GM12878 (cell line): ENCODE measurements at regions not wholly inside any gene's neighbourhood (a gene's known extent, or its start where the extent isn't known, plus 50 kb on each side); places are given as distances from the start of the nearest gene placed in this dataset.

Experiments
- ATAC-seq: fragments of 200-7000 bp; cut with Tn5 transposase; 3 replicates; pipeline ENCODE4 v1.9.1; 2020; ENCODE audit warnings: mild to moderate bottlenecking, moderate library complexity
- BruUV-seq: library from RNA; stranded (reverse); fragments of 400-500 nt; replicated peaks from 2 replicates; lab custom pipeline; 2021; lab: Mats Ljungman, UMichigan
- CTCF ChIA-PET: fragments of 300-600 bp; sonication (Branson Sonifier 250); formaldehyde crosslinking; extraction: SDS; loops from one replicate; lab custom pipeline; 2021; ENCODE audit warnings: inconsistent platforms; lab: Yijun Ruan, JAX
- POLR2A ChIA-PET: fragments of 350-600 bp; formaldehyde crosslinking; extraction: SDS; loops from one replicate; lab custom pipeline; 2021; ENCODE audit warnings: inconsistent platforms; lab: Charles Lee
- RAD21 ChIA-PET: fragments of 300-600 bp; sonication (Branson Sonifier 250); formaldehyde crosslinking; loops from one replicate; lab custom pipeline; 2023; ENCODE audit warnings: antibody characterized with exemption; ENCODE audit not compliant: unreplicated experiment; lab: Charles Lee
- SMC1A ChIA-PET: fragments of 300-600 bp; sonication (Branson Sonifier 250); formaldehyde crosslinking; loops from one replicate; lab custom pipeline; 2023; ENCODE audit not compliant: unreplicated experiment, uncharacterized antibody; lab: Charles Lee
- DNase-seq: peaks from one replicate; pipeline ENCODE4 v3.0.0-alpha.2; 2011; ENCODE audit warnings: low read depth, low spot score
- FAIRE-seq: peaks from 3 replicates; lab custom pipeline; 2011; peaks lifted over from hg19 to GRCh38; lab: Jason Lieb, UNC
- H2AFZ ChIP-seq: 2 replicates; pipeline ENCODE4 v1.6.0; 2011; ENCODE audit warnings: low read depth, low read length, control low read depth; ENCODE audit not compliant: control insufficient read depth
- H3K27ac ChIP-seq: 2 replicates; pipeline ENCODE4 v1.5.1; 2011; ENCODE audit warnings: control low read depth; ENCODE audit not compliant: control insufficient read depth, insufficient read depth
- H3K27me3 ChIP-seq, 2 experiments: replicated peaks in 1 of 2; 2 replicates each; pipeline versions ENCODE4 v1.6.0 to v1.6.1; 2011; ENCODE audit warnings: low read length in 1 of 2; ENCODE audit not compliant: control insufficient read depth in 2 of 2, insufficient read depth in 2 of 2
- H3K36me3 ChIP-seq, 2 experiments: 2 replicates each; pipeline ENCODE4 v1.5.1; 2011; ENCODE audit warnings: low read length in 1 of 2; ENCODE audit not compliant: control insufficient read depth in 2 of 2, insufficient read depth in 2 of 2
- H3K4me1 ChIP-seq: 2 replicates; pipeline ENCODE4 v1.6.1; 2011; ENCODE audit warnings: mild to moderate bottlenecking, low read length, moderate library complexity, mixed read lengths; ENCODE audit not compliant: control insufficient read depth, insufficient read depth
- H3K4me2 ChIP-seq: 2 replicates; pipeline ENCODE4 v1.6.0; 2011; ENCODE audit warnings: control low read depth; ENCODE audit not compliant: control insufficient read depth, insufficient read depth
- H3K4me3 ChIP-seq: fragments of 200-600 bp; sonication (generic); 2 replicates; pipeline ENCODE4 v1.5.1; 2016
- H3K79me2 ChIP-seq: 2 replicates; pipeline ENCODE4 v1.6.0; 2011; ENCODE audit warnings: low read length; ENCODE audit not compliant: control insufficient read depth, insufficient read depth
- H3K9ac ChIP-seq: 2 replicates; pipeline ENCODE4 v1.8.0; 2011; ENCODE audit warnings: low read length, control low read depth, mixed read lengths; ENCODE audit not compliant: control insufficient read depth, insufficient read depth
- H3K9me3 ChIP-seq: replicated peaks from 3 replicates; pipeline ENCODE4 v1.5.1; 2011; ENCODE audit warnings: mild to moderate bottlenecking, low read length; ENCODE audit not compliant: control insufficient read depth, insufficient read depth
- H4K20me1 ChIP-seq: 2 replicates; pipeline ENCODE4 v1.6.0; 2011; ENCODE audit not compliant: control insufficient read depth, insufficient read depth
- IRF4 ChIP-seq: IDR thresholded peaks from 2 replicates; pipeline ENCODE4 v1.6.1; 2011; ENCODE audit warnings: low read depth, low read length
- JUND ChIP-seq: IDR thresholded peaks from 2 replicates; pipeline ENCODE4 v1.6.1; 2012; ENCODE audit warnings: low read depth, mild to moderate bottlenecking, low read length, improper control_type of control experiment, moderate library complexity
- NBN ChIP-seq: fragments of 450-650 bp; IDR thresholded peaks from 2 replicates; pipeline ENCODE4 v1.6.1; 2016
- POLR2AphosphoS2 ChIP-seq: IDR thresholded peaks from 2 replicates; pipeline ENCODE4 v1.6.1; 2011; ENCODE audit warnings: low read depth, mild to moderate bottlenecking, low read length, improper control_type of control experiment, moderate library complexity
- RELA ChIP-seq: fragments of 450-650 bp; IDR thresholded peaks from 2 replicates; pipeline ENCODE4 v1.8.0; 2014; ENCODE audit warnings: borderline replicate concordance; ENCODE audit not compliant: partially characterized antibody
- SUPT20H ChIP-seq: IDR thresholded peaks from 2 replicates; pipeline ENCODE4 v1.6.1; 2011; ENCODE audit warnings: low read depth, mild to moderate bottlenecking, low read length, moderate library complexity, borderline replicate concordance; ENCODE audit not compliant: control insufficient read depth
- WGBS: methylation state at CpG from one replicate; pipeline ENCODE4 v1.1.6; 2016; ENCODE audit warnings: low lambda C conversion rate; ENCODE audit not compliant: insufficient replicate concordance, insufficient coverage; ENCODE audit errors: missing lambda C conversion rate; 5-methylcytosine and 5-hydroxymethylcytosine counted together
- in situ Hi-C: fragments of 300-500 bp; cut with MboI; formaldehyde crosslinking; loops from 9 replicates; pipeline ENCODE4 v1.14.3; 2018; ENCODE audit warnings: mixed read lengths
- intact Hi-C: fragments of 100-400 bp; cut with micrococcal nuclease; formaldehyde crosslinking; loops from one replicate; pipeline ENCODE4 v1.14.2; 2022; ENCODE audit not compliant: unreplicated experiment
- TF ChIP-seq, protein P1 (sequence below): fragments of 450-650 bp; IDR thresholded peaks from 2 replicates; pipeline ENCODE4 v1.6.1; 2017; ENCODE audit warnings: mild to moderate bottlenecking, moderate library complexity
- TF ChIP-seq, protein P2 (sequence below): IDR thresholded peaks from 2 replicates; pipeline ENCODE4 v1.6.1; 2012; ENCODE audit warnings: mild to moderate bottlenecking, low read depth, low read length

- RAD21 ChIA-PET: no interaction called here
- Histone ChIP-seq H3K79me2 (no peaks in the 10 kb centered on the region), H3K4me2 (no peak overlapping the region), H3K27ac (no peak overlapping the region), H3K27me3 (no peaks in the 10 kb centered on the region), H3K9ac (no peak overlapping the region), H2AFZ (no peak overlapping the region), H3K9me3 (no peaks in the 10 kb centered on the region), H3K4me3 (no peak overlapping the region), H3K4me1 (no peaks in the 10 kb centered on the region), H3K36me3 (no peaks in the 10 kb centered on the region), H4K20me1 (no peaks in the 10 kb centered on the region)
- POLR2A ChIA-PET: no interaction called here
- BruUV-seq: no TSS peak
- ATAC-seq (no peak), DNase-seq (no peak), FAIRE-seq (no peak)
- intact Hi-C loops (no loop called here), in situ Hi-C loops (no loop called here)
- no peak for TF ChIP-seq JUND
- WGBS: 10% methylated on average over 3 of the region's 3 CpGs
- SMC1A ChIA-PET: no interaction called here
- CTCF ChIA-PET: no interaction called here
Observed at GRCh38 chr1:60757485-60757884, 324.9 kb upstream of the NFIA start.

DNA sequence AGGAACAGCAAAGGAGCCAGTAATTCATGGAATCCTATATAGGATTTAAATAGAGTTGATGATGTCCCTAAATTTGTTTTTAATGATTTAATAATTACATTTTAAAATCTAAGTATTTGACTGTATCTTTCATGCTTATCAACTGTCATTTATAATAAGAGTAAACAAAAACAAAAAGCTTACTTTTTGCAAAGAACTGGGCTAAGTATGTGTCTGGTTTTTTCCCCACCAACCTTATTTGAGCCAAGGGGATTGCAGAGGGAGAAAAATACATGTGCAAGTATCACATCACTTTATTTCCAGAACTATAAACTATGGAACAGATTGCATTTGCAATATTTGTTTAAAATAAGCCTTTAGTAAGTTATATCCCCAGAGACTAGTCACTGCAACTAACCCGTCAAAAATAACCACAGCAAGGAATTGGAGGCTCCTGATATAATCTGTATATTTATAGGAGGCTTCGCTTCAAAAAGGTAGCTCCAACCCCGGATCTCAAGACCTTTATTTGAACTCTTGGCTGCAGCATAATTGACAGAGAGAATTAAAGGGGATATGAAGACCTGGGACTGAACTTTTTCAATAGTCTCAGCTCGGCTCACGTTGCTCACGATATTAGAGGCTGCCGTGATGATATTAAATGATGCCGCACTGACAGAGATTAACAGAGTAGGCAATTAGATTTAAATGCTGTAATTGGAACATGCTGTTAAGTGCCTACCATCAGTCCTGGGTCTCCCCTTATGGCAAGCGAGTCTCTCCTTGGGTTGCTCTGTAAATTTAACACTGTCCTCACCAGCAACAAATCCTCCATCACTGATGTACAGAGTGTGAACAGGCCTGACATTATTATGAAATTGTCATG, 329.1 kb upstream of the NFIA start:
- intact Hi-C loops (no loop called here), in situ Hi-C loops (no loop called here)
- no peak overlapping the region for H3K4me2 ChIP-seq
- RAD21 ChIA-PET: no interaction called here
- WGBS: 38% methylated on average over 9 of the region's 9 CpGs
- no peaks in the 10 kb centered on the region for H3K79me2 ChIP-seq
- H3K9ac ChIP-seq: no peak overlapping the region
- H3K9me3 ChIP-seq: no peaks in the 10 kb centered on the region
- H3K27me3 ChIP-seq: no peaks in the 10 kb centered on the region
- POLR2A ChIA-PET: no interaction called here
- no peak overlapping the region for H2AFZ ChIP-seq
- BruUV-seq: no TSS peak
- no peak overlapping the region for H3K27ac ChIP-seq
- CTCF ChIA-PET: interaction anchor here (1.2 kb wide), 1 partner anchor 12 kb away, joined by 4 read pairs; no protein-coding TSS in a partner anchor
- H3K4me1 ChIP-seq: no peaks in the 10 kb centered on the region
- ATAC-seq (no peak), DNase-seq (no peak), FAIRE-seq (no peak)
- no peak overlapping the region for H3K4me3 ChIP-seq
- SMC1A ChIA-PET: no interaction called here
- H4K20me1 ChIP-seq: no peaks in the 10 kb centered on the region
- no peaks in the 10 kb centered on the region for H3K36me3 ChIP-seq
- TF ChIP-seq, protein P1, sequence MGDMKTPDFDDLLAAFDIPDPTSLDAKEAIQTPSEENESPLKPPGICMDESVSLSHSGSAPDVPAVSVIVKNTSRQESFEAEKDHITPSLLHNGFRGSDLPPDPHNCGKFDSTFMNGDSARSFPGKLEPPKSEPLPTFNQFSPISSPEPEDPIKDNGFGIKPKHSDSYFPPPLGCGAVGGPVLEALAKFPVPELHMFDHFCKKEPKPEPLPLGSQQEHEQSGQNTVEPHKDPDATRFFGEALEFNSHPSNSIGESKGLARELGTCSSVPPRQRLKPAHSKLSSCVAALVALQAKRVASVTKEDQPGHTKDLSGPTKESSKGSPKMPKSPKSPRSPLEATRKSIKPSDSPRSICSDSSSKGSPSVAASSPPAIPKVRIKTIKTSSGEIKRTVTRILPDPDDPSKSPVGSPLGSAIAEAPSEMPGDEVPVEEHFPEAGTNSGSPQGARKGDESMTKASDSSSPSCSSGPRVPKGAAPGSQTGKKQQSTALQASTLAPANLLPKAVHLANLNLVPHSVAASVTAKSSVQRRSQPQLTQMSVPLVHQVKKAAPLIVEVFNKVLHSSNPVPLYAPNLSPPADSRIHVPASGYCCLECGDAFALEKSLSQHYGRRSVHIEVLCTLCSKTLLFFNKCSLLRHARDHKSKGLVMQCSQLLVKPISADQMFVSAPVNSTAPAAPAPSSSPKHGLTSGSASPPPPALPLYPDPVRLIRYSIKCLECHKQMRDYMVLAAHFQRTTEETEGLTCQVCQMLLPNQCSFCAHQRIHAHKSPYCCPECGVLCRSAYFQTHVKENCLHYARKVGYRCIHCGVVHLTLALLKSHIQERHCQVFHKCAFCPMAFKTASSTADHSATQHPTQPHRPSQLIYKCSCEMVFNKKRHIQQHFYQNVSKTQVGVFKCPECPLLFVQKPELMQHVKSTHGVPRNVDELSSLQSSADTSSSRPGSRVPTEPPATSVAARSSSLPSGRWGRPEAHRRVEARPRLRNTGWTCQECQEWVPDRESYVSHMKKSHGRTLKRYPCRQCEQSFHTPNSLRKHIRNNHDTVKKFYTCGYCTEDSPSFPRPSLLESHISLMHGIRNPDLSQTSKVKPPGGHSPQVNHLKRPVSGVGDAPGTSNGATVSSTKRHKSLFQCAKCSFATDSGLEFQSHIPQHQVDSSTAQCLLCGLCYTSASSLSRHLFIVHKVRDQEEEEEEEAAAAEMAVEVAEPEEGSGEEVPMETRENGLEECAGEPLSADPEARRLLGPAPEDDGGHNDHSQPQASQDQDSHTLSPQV: no peak
- TF ChIP-seq RELA (no peak), NBN (no peak), IRF4 (no peak), POLR2AphosphoS2 (no peak), SUPT20H (no peak)
- TF ChIP-seq, protein P2, sequence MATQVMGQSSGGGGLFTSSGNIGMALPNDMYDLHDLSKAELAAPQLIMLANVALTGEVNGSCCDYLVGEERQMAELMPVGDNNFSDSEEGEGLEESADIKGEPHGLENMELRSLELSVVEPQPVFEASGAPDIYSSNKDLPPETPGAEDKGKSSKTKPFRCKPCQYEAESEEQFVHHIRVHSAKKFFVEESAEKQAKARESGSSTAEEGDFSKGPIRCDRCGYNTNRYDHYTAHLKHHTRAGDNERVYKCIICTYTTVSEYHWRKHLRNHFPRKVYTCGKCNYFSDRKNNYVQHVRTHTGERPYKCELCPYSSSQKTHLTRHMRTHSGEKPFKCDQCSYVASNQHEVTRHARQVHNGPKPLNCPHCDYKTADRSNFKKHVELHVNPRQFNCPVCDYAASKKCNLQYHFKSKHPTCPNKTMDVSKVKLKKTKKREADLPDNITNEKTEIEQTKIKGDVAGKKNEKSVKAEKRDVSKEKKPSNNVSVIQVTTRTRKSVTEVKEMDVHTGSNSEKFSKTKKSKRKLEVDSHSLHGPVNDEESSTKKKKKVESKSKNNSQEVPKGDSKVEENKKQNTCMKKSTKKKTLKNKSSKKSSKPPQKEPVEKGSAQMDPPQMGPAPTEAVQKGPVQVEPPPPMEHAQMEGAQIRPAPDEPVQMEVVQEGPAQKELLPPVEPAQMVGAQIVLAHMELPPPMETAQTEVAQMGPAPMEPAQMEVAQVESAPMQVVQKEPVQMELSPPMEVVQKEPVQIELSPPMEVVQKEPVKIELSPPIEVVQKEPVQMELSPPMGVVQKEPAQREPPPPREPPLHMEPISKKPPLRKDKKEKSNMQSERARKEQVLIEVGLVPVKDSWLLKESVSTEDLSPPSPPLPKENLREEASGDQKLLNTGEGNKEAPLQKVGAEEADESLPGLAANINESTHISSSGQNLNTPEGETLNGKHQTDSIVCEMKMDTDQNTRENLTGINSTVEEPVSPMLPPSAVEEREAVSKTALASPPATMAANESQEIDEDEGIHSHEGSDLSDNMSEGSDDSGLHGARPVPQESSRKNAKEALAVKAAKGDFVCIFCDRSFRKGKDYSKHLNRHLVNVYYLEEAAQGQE: no peak
